ENCODE measurements at regions not wholly inside any gene's neighbourhood (a gene's known extent, or its start where the extent isn't known, plus 50 kb on each side); places are given as distances from the start of the nearest gene placed in this dataset.

DNA sequence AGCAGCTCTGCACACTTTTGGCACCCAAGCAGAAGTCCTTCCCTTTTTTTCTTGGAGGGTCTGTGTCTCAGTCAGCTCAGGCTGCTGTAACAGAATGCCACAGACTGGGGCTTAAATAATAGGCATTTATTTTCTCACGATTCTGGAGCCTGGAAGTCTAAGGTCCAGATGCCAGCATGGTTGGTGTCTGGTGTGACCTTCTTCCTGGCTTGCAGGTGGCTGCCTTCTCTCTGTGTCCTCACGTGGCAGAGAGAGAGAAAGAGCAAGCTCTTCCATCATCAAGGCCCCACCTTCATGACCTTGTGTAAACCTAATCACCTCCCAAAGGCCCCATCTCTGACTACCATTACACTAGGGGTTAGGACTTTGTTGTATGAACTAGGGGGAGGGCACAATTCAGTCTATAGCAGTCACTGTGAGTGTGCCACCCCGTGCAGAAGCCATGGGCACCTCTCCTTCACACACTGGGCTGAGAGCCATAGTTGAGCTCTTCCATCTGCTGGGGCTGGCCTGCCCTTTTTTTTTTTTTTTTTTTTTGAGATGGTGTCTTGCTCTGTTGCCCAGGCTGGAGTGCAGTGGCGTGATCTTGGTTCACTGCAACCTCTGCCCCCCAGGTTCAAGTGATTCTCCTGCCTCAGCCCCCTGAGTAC, 80.3 kb downstream of the OAT start:
- H3K27me3 Mint-ChIP-seq: peaks cover 6% of the 10 kb centered on the region
- H3K27ac Mint-ChIP-seq: no peak overlapping the region
- H3K4me3 Mint-ChIP-seq (ENCODE audit: low read depth): no peak overlapping the region
- DNase-seq (ENCODE audit: low spot score, unreplicated experiment): no peak
- TF ChIP-seq, protein P1, sequence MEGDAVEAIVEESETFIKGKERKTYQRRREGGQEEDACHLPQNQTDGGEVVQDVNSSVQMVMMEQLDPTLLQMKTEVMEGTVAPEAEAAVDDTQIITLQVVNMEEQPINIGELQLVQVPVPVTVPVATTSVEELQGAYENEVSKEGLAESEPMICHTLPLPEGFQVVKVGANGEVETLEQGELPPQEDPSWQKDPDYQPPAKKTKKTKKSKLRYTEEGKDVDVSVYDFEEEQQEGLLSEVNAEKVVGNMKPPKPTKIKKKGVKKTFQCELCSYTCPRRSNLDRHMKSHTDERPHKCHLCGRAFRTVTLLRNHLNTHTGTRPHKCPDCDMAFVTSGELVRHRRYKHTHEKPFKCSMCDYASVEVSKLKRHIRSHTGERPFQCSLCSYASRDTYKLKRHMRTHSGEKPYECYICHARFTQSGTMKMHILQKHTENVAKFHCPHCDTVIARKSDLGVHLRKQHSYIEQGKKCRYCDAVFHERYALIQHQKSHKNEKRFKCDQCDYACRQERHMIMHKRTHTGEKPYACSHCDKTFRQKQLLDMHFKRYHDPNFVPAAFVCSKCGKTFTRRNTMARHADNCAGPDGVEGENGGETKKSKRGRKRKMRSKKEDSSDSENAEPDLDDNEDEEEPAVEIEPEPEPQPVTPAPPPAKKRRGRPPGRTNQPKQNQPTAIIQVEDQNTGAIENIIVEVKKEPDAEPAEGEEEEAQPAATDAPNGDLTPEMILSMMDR (IDR thresholded peaks at IDR 0.05; ENCODE audit: unreplicated experiment): no peak
- H3K9me3 Mint-ChIP-seq (ENCODE audit: low read depth): peaks cover 9% of the 10 kb centered on the region
- no peaks in the 10 kb centered on the region for H3K4me1 Mint-ChIP-seq (ENCODE audit: low read depth)
- H3K36me3 Mint-ChIP-seq (ENCODE audit: insufficient read depth): no peaks in the 10 kb centered on the region

DNA sequence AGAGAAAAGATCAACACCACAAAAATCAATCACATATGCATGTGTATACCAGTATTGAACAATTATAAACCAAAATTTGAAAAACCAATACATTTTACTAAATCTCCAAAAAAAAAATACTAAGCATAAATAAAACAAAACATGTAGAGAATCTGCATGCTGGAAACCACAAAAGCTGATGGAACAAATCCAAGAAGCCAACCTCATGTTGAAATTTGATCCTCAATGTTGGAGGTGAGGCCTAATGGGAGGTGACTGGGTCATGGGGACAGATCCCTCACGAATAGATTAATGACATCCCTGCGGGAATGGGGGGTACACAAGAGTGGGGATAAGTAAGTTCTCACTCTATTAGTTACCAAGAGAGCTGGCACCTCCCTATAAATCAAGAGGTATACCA, 82.5 kb downstream of the OAT start:
- Mint-ChIP-seq H3K9me3 (ENCODE audit: low read depth) (peaks cover 15% of the 10 kb centered on the region), H3K27ac (no peak overlapping the region), H3K36me3 (ENCODE audit: insufficient read depth) (no peaks in the 10 kb centered on the region), H3K4me3 (ENCODE audit: low read depth) (no peak overlapping the region), H3K4me1 (ENCODE audit: low read depth) (no peaks in the 10 kb centered on the region), H3K27me3 (peaks cover 6% of the 10 kb centered on the region)
- no peak for DNase-seq (ENCODE audit: low spot score, unreplicated experiment)
- TF ChIP-seq, protein P1 (IDR thresholded peaks at IDR 0.05; ENCODE audit: unreplicated experiment): no peak

DNA sequence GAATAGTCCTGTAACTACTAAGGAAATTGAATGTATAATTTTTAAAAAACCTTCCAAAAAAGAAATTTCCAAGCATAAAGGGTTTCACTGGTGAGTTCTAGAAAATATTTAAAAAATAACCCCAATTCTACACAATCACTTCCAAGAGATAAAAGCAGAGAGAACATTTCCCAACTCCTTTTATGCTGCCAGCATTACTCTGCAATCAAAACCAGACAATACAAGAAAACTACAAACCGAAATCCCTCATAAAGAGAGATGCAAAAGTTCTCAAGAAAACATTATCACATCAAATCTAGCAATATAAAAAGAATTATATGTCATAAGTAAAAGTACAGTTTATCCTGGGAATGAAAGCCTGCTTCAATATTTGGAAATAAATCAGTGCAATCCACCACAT, 84.8 kb downstream of the OAT start:
- Mint-ChIP-seq H3K4me1 (ENCODE audit: low read depth) (no peaks in the 10 kb centered on the region), H3K27me3 (peaks cover 20% of the 10 kb centered on the region), H3K4me3 (ENCODE audit: low read depth) (no peak overlapping the region), H3K36me3 (ENCODE audit: insufficient read depth) (no peaks in the 10 kb centered on the region), H3K27ac (no peak overlapping the region), H3K9me3 (ENCODE audit: low read depth) (peaks cover 15% of the 10 kb centered on the region)
- no peak for DNase-seq (ENCODE audit: low spot score, unreplicated experiment)
- TF ChIP-seq, protein P1 (IDR thresholded peaks at IDR 0.05; ENCODE audit: unreplicated experiment): no peak

DNA sequence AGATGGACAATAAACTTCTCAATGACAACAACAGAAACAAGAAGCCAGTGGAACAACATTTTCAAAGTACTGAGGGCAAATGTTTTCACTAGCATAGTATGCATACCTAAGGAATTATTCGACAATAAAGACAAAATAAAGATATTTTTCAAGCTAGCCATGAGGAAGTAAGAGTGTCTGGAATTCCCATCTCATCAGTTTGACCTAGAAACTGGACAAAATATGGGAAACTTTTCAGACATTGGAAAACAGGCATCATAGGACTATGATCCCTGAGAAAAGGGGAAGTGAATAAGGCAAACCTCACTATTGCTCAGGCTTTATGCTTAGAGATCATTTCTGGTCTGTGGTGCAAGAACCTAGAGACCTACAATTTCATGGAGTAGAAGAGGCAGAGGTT, 86.3 kb downstream of the OAT start:
- DNase-seq (ENCODE audit: low spot score, unreplicated experiment): no peak
- TF ChIP-seq, protein P1 (IDR thresholded peaks at IDR 0.05; ENCODE audit: unreplicated experiment): no peak
- H3K27ac Mint-ChIP-seq: no peak overlapping the region
- H3K9me3 Mint-ChIP-seq (ENCODE audit: low read depth): peaks cover 15% of the 10 kb centered on the region
- no peaks in the 10 kb centered on the region for H3K36me3 Mint-ChIP-seq (ENCODE audit: insufficient read depth)
- no peak overlapping the region for H3K4me3 Mint-ChIP-seq (ENCODE audit: low read depth)
- H3K4me1 Mint-ChIP-seq (ENCODE audit: low read depth): no peaks in the 10 kb centered on the region
- peaks cover 16% of the 10 kb centered on the region for H3K27me3 Mint-ChIP-seq

DNA sequence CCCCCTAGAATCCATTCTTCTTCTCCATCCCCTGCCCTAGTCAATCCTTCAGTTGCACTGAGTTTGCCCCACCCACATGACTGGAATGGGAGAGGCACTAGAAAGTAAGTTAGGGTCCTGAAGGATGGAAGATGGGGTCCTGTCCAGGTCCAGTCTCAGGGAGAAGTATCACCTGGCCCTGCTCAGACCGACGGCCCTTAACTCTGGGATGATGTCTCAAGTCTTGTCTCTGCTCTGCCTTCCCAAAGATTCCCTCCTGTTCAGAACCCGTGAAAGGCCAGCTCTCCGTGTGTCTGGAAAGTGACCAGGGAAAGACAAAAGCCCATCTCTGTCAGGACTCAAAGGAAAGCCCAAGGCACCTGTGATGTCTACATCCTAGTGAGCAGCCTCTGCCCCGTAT, 88.8 kb downstream of the OAT start:
- no peaks in the 10 kb centered on the region for H3K36me3 Mint-ChIP-seq (ENCODE audit: insufficient read depth)
- no peak for DNase-seq (ENCODE audit: low spot score, unreplicated experiment)

More for the DNA sequence above, 88.8 kb downstream of the OAT start:
- H3K9me3 Mint-ChIP-seq (ENCODE audit: low read depth): peaks cover 5% of the 10 kb centered on the region
- peaks cover 24% of the 10 kb centered on the region for H3K27me3 Mint-ChIP-seq
- no peak overlapping the region for H3K27ac Mint-ChIP-seq
- TF ChIP-seq, protein P1 (IDR thresholded peaks at IDR 0.05; ENCODE audit: unreplicated experiment): no peak
- no peak overlapping the region for H3K4me3 Mint-ChIP-seq (ENCODE audit: low read depth)
- no peaks in the 10 kb centered on the region for H3K4me1 Mint-ChIP-seq (ENCODE audit: low read depth)
